ENCODE measurements at regions not wholly inside any gene's neighbourhood (a gene's known extent, or its start where the extent isn't known, plus 50 kb on each side); places are given as distances from the start of the nearest gene placed in this dataset.

GRCh38 chr1:56418151-56418631, 161.2 kb downstream of the PLPP3 start:
- H3K27ac ChIP-seq, result peak overlapping the region in 1 of 4 donors; percentile 1
- WGBS, 2 donors, result 65 to 88% methylated on average over 3 to 6 of the region's 6 CpGs

GRCh38 chr1:56417646-56418045, 161.7 kb downstream of the PLPP3 start:
- H3K27me3 ChIP-seq, result no peaks in the 10 kb centered on the region
- TF ChIP-seq POLR2A (IDR thresholded peaks at IDR 0.05), result no peak
- no peak for TF ChIP-seq CTCF (IDR thresholded peaks at IDR 0.05)
- H3K27ac ChIP-seq, result no peak overlapping the region
- no peaks in the 10 kb centered on the region for H3K36me3 ChIP-seq
- no peaks in the 10 kb centered on the region for H3K9me3 ChIP-seq
- WGBS, 2 donors, result 62 to 84% methylated on average over 4 of the region's 4 CpGs
- H3K4me3 ChIP-seq, result no peak overlapping the region
- H3K4me1 ChIP-seq, result peaks cover 3 to 26% (median 5%) of the 10 kb centered on the region in 3 donors
- DNase-seq, result no peak
- intact Hi-C loops (cut with DNase I), result loop anchor here (10.0 kb wide), 1 partner anchor 137 kb away; no protein-coding TSS in a partner anchor

More at GRCh38 chr1:56418151-56418631, 161.2 kb downstream of the PLPP3 start:
- Histone ChIP-seq H3K36me3 (no peaks in the 10 kb centered on the region), H3K9me3 (no peaks in the 10 kb centered on the region), H3K4me1 (peaks cover 3 to 26% (median 5%) of the 10 kb centered on the region in 3 donors), H3K4me3 (no peak overlapping the region), H3K27me3 (no peaks in the 10 kb centered on the region)
- intact Hi-C loops (cut with DNase I), result loop anchor here (10.0 kb wide), 1 partner anchor 137 kb away; no protein-coding TSS in a partner anchor
- DNase-seq, result no peak
- TF ChIP-seq POLR2A (IDR thresholded peaks at IDR 0.05) (no peak), CTCF (IDR thresholded peaks at IDR 0.05) (no peak)

GRCh38 chr1:56416495-56416894, 162.9 kb downstream of the PLPP3 start:
- Histone ChIP-seq H3K27ac (no peak overlapping the region), H3K36me3 (no peaks in the 10 kb centered on the region), H3K9me3 (no peaks in the 10 kb centered on the region), H3K4me3 (no peak overlapping the region), H3K27me3 (no peaks in the 10 kb centered on the region), H3K4me1 (peaks cover 3 to 26% (median 5%) of the 10 kb centered on the region in 3 donors)
- TF ChIP-seq CTCF (IDR thresholded peaks at IDR 0.05) (no peak), POLR2A (IDR thresholded peaks at IDR 0.05) (no peak)
- no peak for DNase-seq
- WGBS, 2 donors, result 73 to 78% methylated on average over 2 of the region's 2 CpGs
- intact Hi-C loops (cut with DNase I), result loop anchor here (10.0 kb wide), 1 partner anchor 138 kb away; no protein-coding TSS in a partner anchor

GRCh38 chr1:56415720-56416119, 163.6 kb downstream of the PLPP3 start:
- no peak for TF ChIP-seq POLR2A (IDR thresholded peaks at IDR 0.05)
- no peak for TF ChIP-seq CTCF (IDR thresholded peaks at IDR 0.05)
- H3K4me1 ChIP-seq, result peaks cover 3 to 26% (median 5%) of the 10 kb centered on the region in 3 donors
- intact Hi-C loops (cut with DNase I), result loop anchor here (10.0 kb wide), 1 partner anchor 139 kb away; no protein-coding TSS in a partner anchor
- H3K27ac ChIP-seq, result no peak overlapping the region
- H3K4me3 ChIP-seq, result no peak overlapping the region
- DNase-seq, result no peak
- 95 to 96% methylated on average over 4 of the region's 4 CpGs for WGBS, 2 donors
- no peaks in the 10 kb centered on the region for H3K27me3 ChIP-seq
- no peaks in the 10 kb centered on the region for H3K9me3 ChIP-seq
- no peaks in the 10 kb centered on the region for H3K36me3 ChIP-seq

GRCh38 chr1:56415258-56415657, 164.1 kb downstream of the PLPP3 start:
- WGBS, 2 donors, result 56 to 62% methylated on average over 3 of the region's 3 CpGs
- Histone ChIP-seq H3K4me3 (no peak overlapping the region), H3K27me3 (no peaks in the 10 kb centered on the region), H3K9me3 (no peaks in the 10 kb centered on the region), H3K4me1 (peaks cover 3 to 26% (median 5%) of the 10 kb centered on the region in 3 donors), H3K27ac (no peak overlapping the region), H3K36me3 (no peaks in the 10 kb centered on the region)
- intact Hi-C loops (cut with DNase I), result loop anchor here (10.0 kb wide), 1 partner anchor 140 kb away; no protein-coding TSS in a partner anchor
- TF ChIP-seq POLR2A (IDR thresholded peaks at IDR 0.05), result no peak
- no peak for TF ChIP-seq CTCF (IDR thresholded peaks at IDR 0.05)
- DNase-seq, result no peak
